OCI-LY1 (cell line): ENCODE measurements at regions not wholly inside any gene's neighbourhood (a gene's known extent, or its start where the extent isn't known, plus 50 kb on each side); places are given as distances from the start of the nearest gene placed in this dataset.

ENCODE experiments used
- H2AFZ ChIP-seq: fragments of 200-600 bp; sonication (generic), shearing (Covaris generic); 2 replicates; pipeline ENCODE4 v1.6.0; 2014; ENCODE audit warnings: antibody characterized with exemption, mild to moderate bottlenecking, low read length
- H3F3A ChIP-seq: fragments of 200-600 bp; sonication (generic), shearing (Covaris generic); 2 replicates; pipeline ENCODE4 v1.6.0; 2014; ENCODE audit warnings: mild to moderate bottlenecking, antibody characterized with exemption, low read length, moderate library complexity; ENCODE audit not compliant: insufficient read depth
- H3K27ac ChIP-seq: fragments of 200-600 bp; sonication (generic); 2 replicates; pipeline ENCODE4 v1.5.1; 2014; ENCODE audit warnings: low read length, mixed run types, mild to moderate bottlenecking, low read depth; ENCODE audit not compliant: poor library complexity, severe bottlenecking
- H3K27me3 ChIP-seq: fragments of 200-600 bp; sonication (generic); 2 replicates; pipeline ENCODE4 v1.6.0; 2014; ENCODE audit warnings: antibody characterized with exemption, mild to moderate bottlenecking, low read length, moderate library complexity; ENCODE audit not compliant: insufficient read depth
- H3K36me3 ChIP-seq: fragments of 200-600 bp; sonication (generic); 2 replicates; pipeline ENCODE4 v1.6.1; 2014; ENCODE audit warnings: mild to moderate bottlenecking, antibody characterized with exemption, low read length, moderate library complexity, mixed read lengths; ENCODE audit not compliant: insufficient read depth
- H3K4me1 ChIP-seq: fragments of 200-600 bp; sonication (generic); 2 replicates; pipeline ENCODE4 v1.5.1; 2014; ENCODE audit warnings: mild to moderate bottlenecking, low read length, moderate library complexity; ENCODE audit not compliant: insufficient read depth, severe bottlenecking
- H3K4me2 ChIP-seq: fragments of 200-600 bp; sonication (generic), shearing (Covaris generic); 2 replicates; pipeline ENCODE4 v1.6.1; 2014; ENCODE audit warnings: low read length
- H3K4me3 ChIP-seq: fragments of 200-600 bp; sonication (generic); 2 replicates; pipeline ENCODE4 v1.5.1; 2014; ENCODE audit warnings: low read length, low read depth, mild to moderate bottlenecking, mixed read lengths; ENCODE audit not compliant: poor library complexity, severe bottlenecking
- H3K79me2 ChIP-seq: fragments of 200-600 bp; shearing (Covaris generic); 2 replicates; pipeline ENCODE4 v1.6.1; 2016; ENCODE audit warnings: mixed run types, low read length, mixed read lengths; ENCODE audit not compliant: insufficient read depth
- H3K9ac ChIP-seq: fragments of 200-600 bp; sonication (generic), shearing (Covaris generic); 2 replicates; pipeline ENCODE4 v1.6.1; 2014; ENCODE audit warnings: mild to moderate bottlenecking, low read length, mixed read lengths
- H3K9me2 ChIP-seq: fragments of 200-600 bp; sonication (generic), shearing (Covaris generic); 2 replicates; pipeline ENCODE4 v1.6.1; 2014; ENCODE audit warnings: low read depth, mild to moderate bottlenecking, low read length, mixed read lengths
- H3K9me3 ChIP-seq: fragments of 200-600 bp; shearing (Covaris generic); 2 replicates; pipeline ENCODE4 v1.6.1; 2014; ENCODE audit warnings: low read length, mixed read lengths
- H4K20me1 ChIP-seq: fragments of 200-600 bp; sonication (generic), shearing (Covaris generic); 2 replicates; pipeline ENCODE4 v1.6.0; 2016; ENCODE audit warnings: mild to moderate bottlenecking, low read length; ENCODE audit not compliant: insufficient read depth
- CTCF ChIP-seq: fragments of 200-600 bp; sonication (generic), shearing (Covaris generic); IDR thresholded peaks from 2 replicates; pipeline ENCODE4 v1.5.1; 2017; ENCODE audit warnings: mild to moderate bottlenecking, antibody characterized with exemption, low read length, moderate library complexity, mixed read lengths
- EZH2 ChIP-seq: fragments of 200-600 bp; sonication (generic), shearing (Covaris generic); IDR thresholded peaks from 2 replicates; pipeline ENCODE4 v1.8.0; 2017; ENCODE audit warnings: borderline replicate concordance, mixed run types, mild to moderate bottlenecking, antibody characterized with exemption, low read length, moderate library complexity, mixed read lengths

GRCh38 chr6:170208651-170209353 is 82.1 kb downstream of the DLL1 start:
- no peak overlapping the region for H3K9ac ChIP-seq
- H3F3A ChIP-seq = no peaks in the 10 kb centered on the region
- H3K4me2 ChIP-seq = no peak overlapping the region
- TF ChIP-seq EZH2 = no peak
- no peak for TF ChIP-seq CTCF
- H3K9me3 ChIP-seq = no peaks in the 10 kb centered on the region
- no peak overlapping the region for H3K4me3 ChIP-seq
- H3K27ac ChIP-seq = no peak overlapping the region
- no peaks in the 10 kb centered on the region for H3K36me3 ChIP-seq
- no peaks in the 10 kb centered on the region for H3K27me3 ChIP-seq
- no peak overlapping the region for H2AFZ ChIP-seq
- H3K9me2 ChIP-seq = no peaks in the 10 kb centered on the region
- no peaks in the 10 kb centered on the region for H3K4me1 ChIP-seq
- H3K79me2 ChIP-seq = no peaks in the 10 kb centered on the region
- no peaks in the 10 kb centered on the region for H4K20me1 ChIP-seq

GRCh38 chr6:170208182-170208601 is 82.7 kb downstream of the DLL1 start:
- H3K9me2 ChIP-seq = no peaks in the 10 kb centered on the region
- no peak overlapping the region for H3K4me2 ChIP-seq
- no peak overlapping the region for H3K4me3 ChIP-seq
- no peaks in the 10 kb centered on the region for H3K9me3 ChIP-seq
- H4K20me1 ChIP-seq = no peaks in the 10 kb centered on the region
- no peak for TF ChIP-seq CTCF
- no peak for TF ChIP-seq EZH2
- no peaks in the 10 kb centered on the region for H3K79me2 ChIP-seq
- no peaks in the 10 kb centered on the region for H3K27me3 ChIP-seq
- H3K27ac ChIP-seq = no peak overlapping the region
- H3F3A ChIP-seq = no peaks in the 10 kb centered on the region
- H3K36me3 ChIP-seq = no peaks in the 10 kb centered on the region
- no peaks in the 10 kb centered on the region for H3K4me1 ChIP-seq
- H3K9ac ChIP-seq = no peak overlapping the region
- no peak overlapping the region for H2AFZ ChIP-seq

- H3K9ac ChIP-seq = no peak overlapping the region
- H3K79me2 ChIP-seq = no peaks in the 10 kb centered on the region
- no peaks in the 10 kb centered on the region for H4K20me1 ChIP-seq
- H2AFZ ChIP-seq = no peak overlapping the region
- no peak overlapping the region for H3K4me3 ChIP-seq
- no peak overlapping the region for H3K4me2 ChIP-seq
- H3F3A ChIP-seq = no peaks in the 10 kb centered on the region
- H3K9me3 ChIP-seq = no peaks in the 10 kb centered on the region
- no peak for TF ChIP-seq EZH2
- no peaks in the 10 kb centered on the region for H3K9me2 ChIP-seq
- H3K36me3 ChIP-seq = no peaks in the 10 kb centered on the region
- H3K4me1 ChIP-seq = no peaks in the 10 kb centered on the region
- no peak overlapping the region for H3K27ac ChIP-seq
- no peaks in the 10 kb centered on the region; the same call in 1 of the 2 replicates for H3K27me3 ChIP-seq
These were observed 83.2 kb downstream of the DLL1 start for GRCh38 chr6:170207586-170208181.
